ENCODE measurements at regions not wholly inside any gene's neighbourhood (a gene's known extent, or its start where the extent isn't known, plus 50 kb on each side); places are given as distances from the start of the nearest gene placed in this dataset.
"Not testable (repeated sequence)": the region's sequence is repeated elsewhere in the genome, so short reads cannot be mapped to it uniquely, and the experiment has no call there.

- Histone ChIP-seq H3K36me3 (no peaks in the 10 kb centered on the region), H3K27ac (no peak overlapping the region), H3K4me1 (no peaks in the 10 kb centered on the region), H3K27me3 (ENCODE audit: low read depth) (no peaks in the 10 kb centered on the region), H3K9me3 (no peaks in the 10 kb centered on the region), H3K4me3 (no peak overlapping the region)
- ATAC-seq, result no peak
- no peak for DNase-seq
- intact Hi-C loops (cut with DNase I), result no loop called here
- TF ChIP-seq CTCF (IDR thresholded peaks at IDR 0.05), result no peak
Observed at GRCh38 chr6:137625100-137625661, 131.0 kb upstream of the OLIG3 start.

- TF ChIP-seq CTCF (IDR thresholded peaks at IDR 0.05), result no peak
- no peak overlapping the region for H3K27ac ChIP-seq
Observed at GRCh38 chr6:137625808-137626207, 131.6 kb upstream of the OLIG3 start.

GRCh38 chr6:137630666-137631065 is 136.5 kb upstream of the OLIG3 start:
- DNase-seq (no peak), ATAC-seq (no peak)
- H3K4me1 ChIP-seq, result no peaks in the 10 kb centered on the region
- H3K36me3 ChIP-seq, result no peaks in the 10 kb centered on the region
- no peaks in the 10 kb centered on the region for H3K9me3 ChIP-seq
- no peak overlapping the region for H3K4me3 ChIP-seq
- TF ChIP-seq CTCF (IDR thresholded peaks at IDR 0.05), result no peak
- intact Hi-C loops (cut with DNase I), result no loop called here
- no peak overlapping the region for H3K27ac ChIP-seq
- H3K27me3 ChIP-seq (ENCODE audit: low read depth), result no peaks in the 10 kb centered on the region

More at GRCh38 chr6:137625808-137626207, 131.6 kb upstream of the OLIG3 start:
- no peaks in the 10 kb centered on the region for H3K27me3 ChIP-seq (ENCODE audit: low read depth)
- H3K36me3 ChIP-seq, result no peaks in the 10 kb centered on the region
- H3K9me3 ChIP-seq, result no peaks in the 10 kb centered on the region
- H3K4me1 ChIP-seq, result no peaks in the 10 kb centered on the region
- H3K4me3 ChIP-seq, result no peak overlapping the region
- ATAC-seq, result no peak
- no peak for DNase-seq
- intact Hi-C loops (cut with DNase I), result no loop called here

GRCh38 chr6:137631323-137631722 is 137.1 kb upstream of the OLIG3 start:
- no peaks in the 10 kb centered on the region for H3K9me3 ChIP-seq
- DNase-seq, result no peak
- no peaks in the 10 kb centered on the region for H3K36me3 ChIP-seq
- no peaks in the 10 kb centered on the region for H3K27me3 ChIP-seq (ENCODE audit: low read depth)
- H3K4me1 ChIP-seq, result no peaks in the 10 kb centered on the region
- no peak overlapping the region for H3K27ac ChIP-seq
- H3K4me3 ChIP-seq, result no peak overlapping the region
- intact Hi-C loops (cut with DNase I), result no loop called here
- no peak for ATAC-seq
- no peak for TF ChIP-seq CTCF (IDR thresholded peaks at IDR 0.05)

GRCh38 chr6:137634177-137634576 is 140.0 kb upstream of the OLIG3 start:
- H3K9me3 ChIP-seq; DNase-seq; H3K4me1 ChIP-seq; intact Hi-C loops (cut with DNase I); H3K27ac ChIP-seq; ATAC-seq; H3K36me3 ChIP-seq; H3K27me3 ChIP-seq (ENCODE audit: low read depth); H3K4me3 ChIP-seq: not testable (repeated sequence)

GRCh38 chr6:137637121-137637520 is 142.9 kb upstream of the OLIG3 start:
- Histone ChIP-seq H3K27ac (no peak overlapping the region), H3K27me3 (ENCODE audit: low read depth) (no peaks in the 10 kb centered on the region), H3K4me1 (peaks cover 7% of the 10 kb centered on the region), H3K9me3 (no peaks in the 10 kb centered on the region), H3K4me3 (no peak overlapping the region), H3K36me3 (no peaks in the 10 kb centered on the region)
- intact Hi-C loops (cut with DNase I), result no loop called here
- ATAC-seq, result peak; percentile 89 to 93
- DNase-seq, result no peak
- no peak for TF ChIP-seq CTCF (IDR thresholded peaks at IDR 0.05)
